K562 (cell line): ENCODE measurements at regions not wholly inside any gene's neighbourhood (a gene's known extent, or its start where the extent isn't known, plus 50 kb on each side); places are given as distances from the start of the nearest gene placed in this dataset.

Experiments used
- ATAC-seq: fragments of 200-7000 bp; cut with Tn5 transposase; 3 replicates; pipeline ENCODE4 v1.9.1; 2020; ENCODE audit warnings: moderate library complexity
- BruUV-seq: library from RNA; stranded (reverse); fragments of 400-500 nt; replicated peaks from 2 replicates; lab custom pipeline; 2021; lab: Mats Ljungman, UMichigan
- CTCF ChIA-PET: fragments of 300-600 bp; formaldehyde crosslinking; extraction: SDS; loops from one replicate; lab custom pipeline; 2021; ENCODE audit warnings: low intra/inter-chr PET ratio; lab: Yijun Ruan, JAX
- POLR2A ChIA-PET: fragments of 300-600, 350-650 bp; sonication (Branson Sonifier 250); formaldehyde crosslinking; extraction: SDS; loops from one replicate; lab custom pipeline; 2021; ENCODE audit warnings: antibody characterized with exemption, inconsistent platforms; lab: Yijun Ruan, JAX
- DNase-seq, 4 experiments: peaks; one replicate each; pipeline versions ENCODE4 v3.0.0 to v3.0.0-alpha.2; 2011 to 2018; ENCODE audit warnings: low spot score in 3 of 4, mixed read lengths in 3 of 4; ENCODE audit errors: extremely low read depth in 1 of 4
- FAIRE-seq: peaks from 2 replicates; lab custom pipeline; 2011; peaks lifted over from hg19 to GRCh38; lab: Jason Lieb, UNC
- H2AFZ ChIP-seq: 2 replicates; pipeline ENCODE4 v1.6.0; 2011; ENCODE audit warnings: low read depth, low read length, control low read depth, inconsistent platforms
- H3K27ac ChIP-seq: fragments of 200-600 bp; 3 replicates; pipeline ENCODE4 v1.8.0; 2011; ENCODE audit warnings: low read depth, mild to moderate bottlenecking, control low read depth, inconsistent platforms, low read length, moderate library complexity, mixed read lengths; ENCODE audit errors: extremely low read depth
- H3K27me3 ChIP-seq, 2 experiments: fragments of 300-600 bp in 1 of 2; 2 replicates in 1 of 2; 3 replicates in 1 of 2; pipeline versions ENCODE4 v1.6.0 to v1.8.0; 2011; ENCODE audit warnings: inconsistent platforms in 2 of 2, low read length in 2 of 2, mild to moderate bottlenecking in 1 of 2, mixed read lengths in 1 of 2, moderate library complexity in 1 of 2; ENCODE audit not compliant: control insufficient read depth in 2 of 2, insufficient read depth in 2 of 2
- H3K36me3 ChIP-seq: fragments of 300-600 bp; 3 replicates; pipeline ENCODE4 v1.8.0; 2011; ENCODE audit warnings: mild to moderate bottlenecking, low read length, inconsistent platforms; ENCODE audit not compliant: control insufficient read depth, insufficient read depth
- H3K4me1 ChIP-seq, 2 experiments: fragments of 200-600 bp in 1 of 2; replicated peaks in 1 of 2; 2 replicates in 1 of 2; 3 replicates in 1 of 2; pipeline versions ENCODE4 v1.5.1 to v1.8.0; 2011; ENCODE audit warnings: inconsistent platforms in 2 of 2, low read length in 2 of 2, mild to moderate bottlenecking in 1 of 2, mixed read lengths in 1 of 2, moderate library complexity in 1 of 2; ENCODE audit not compliant: control insufficient read depth in 2 of 2, insufficient read depth in 2 of 2
- H3K4me2 ChIP-seq: 2 replicates; pipeline ENCODE4 v1.6.1; 2011; ENCODE audit warnings: low read length, control low read depth, inconsistent platforms, mixed read lengths; ENCODE audit not compliant: insufficient read depth
- H3K4me3 ChIP-seq: fragments of 200-600 bp; sonication (generic), shearing (Covaris generic); 2 replicates; pipeline ENCODE4 v1.5.1; 2016; ENCODE audit warnings: control low read depth, inconsistent platforms
- H3K79me2 ChIP-seq: fragments of 200-600 bp; 3 replicates; pipeline ENCODE4 v1.8.0; 2011; ENCODE audit warnings: low read length, inconsistent platforms; ENCODE audit not compliant: control insufficient read depth, insufficient read depth
- H3K9ac ChIP-seq, 2 experiments: 2 replicates each; pipeline versions ENCODE4 v1.6.0 to v1.6.1; 2011; ENCODE audit warnings: low read depth in 2 of 2, low read length in 2 of 2, control low read depth in 1 of 2, inconsistent platforms in 1 of 2, mild to moderate bottlenecking in 1 of 2, mixed read lengths in 1 of 2; ENCODE audit not compliant: insufficient read depth in 1 of 2
- H3K9me1 ChIP-seq: one replicate; pipeline ENCODE4 v1.6.0; 2011; ENCODE audit warnings: inconsistent platforms, mild to moderate bottlenecking, low read length, moderate library complexity; ENCODE audit not compliant: control insufficient read depth, insufficient read depth
- H3K9me3 ChIP-seq: replicated peaks from 2 replicates; pipeline ENCODE4 v1.5.1; 2011; ENCODE audit warnings: low read depth, low read length, inconsistent platforms; ENCODE audit not compliant: control insufficient read depth, insufficient read depth
- H4K20me1 ChIP-seq: replicated peaks from 2 replicates; pipeline ENCODE4 v1.6.1; 2011; ENCODE audit warnings: low read length, inconsistent platforms, mixed read lengths; ENCODE audit not compliant: control insufficient read depth, insufficient read depth
- ARID1B ChIP-seq: fragments of 450-650 bp; IDR thresholded peaks from 2 replicates; pipeline ENCODE4 v1.6.1; 2016; ENCODE audit warnings: antibody characterized with exemption, mild to moderate bottlenecking, inconsistent platforms
- HMG20A ChIP-seq: fragments of 450-650 bp; formaldehyde crosslinking; conservative IDR thresholded peaks from 2 replicates; pipeline ENCODE4 v1.4.0; 2020; ENCODE audit warnings: mild to moderate bottlenecking, mixed read lengths
- HMGXB4 ChIP-seq: sonication (generic); formaldehyde crosslinking; IDR thresholded peaks from 2 replicates; pipeline ENCODE4 v1.8.1; 2023; ENCODE audit warnings: mild to moderate bottlenecking, missing genetic modification reagents
- SIX5 ChIP-seq, 2 experiments: IDR thresholded peaks; 2 replicates each; pipeline ENCODE4 v1.6.1; 2011; ENCODE audit warnings: low read length in 2 of 2, borderline replicate concordance in 1 of 2, low read depth in 1 of 2, mild to moderate bottlenecking in 1 of 2, moderate library complexity in 1 of 2; ENCODE audit not compliant: insufficient read depth in 1 of 2
- SRSF9 ChIP-seq: fragments of 200-400 bp; formaldehyde crosslinking; IDR thresholded peaks from 2 replicates; pipeline ENCODE4 v1.6.1; 2017; ENCODE audit warnings: low read depth, low read length, borderline replicate concordance
- ZNF668 ChIP-seq: fragments of 250-450 bp; sonication (Bioruptor Pico); IDR thresholded peaks from 2 replicates; pipeline ENCODE4 v1.8.0; 2022; ENCODE audit warnings: mild to moderate bottlenecking, inconsistent platforms
- WGBS: fragments of 100-300 bp; shearing (Covaris generic); methylation state at CpG from one replicate; pipeline ENCODE4 v1.1.6; 2016; ENCODE audit warnings: low coverage, mixed read lengths; ENCODE audit not compliant: insufficient coverage; ENCODE audit errors: missing lambda C conversion rate; 5-methylcytosine and 5-hydroxymethylcytosine counted together
- in situ Hi-C: fragments of 300-500 bp; cut with MboI; formaldehyde crosslinking; loops from 4 replicates; pipeline ENCODE4 v1.15.0; 2018; ENCODE audit warnings: inconsistent platforms, mixed read lengths
- intact Hi-C: fragments of 100-400 bp; cut with micrococcal nuclease; formaldehyde crosslinking; loops from 2 replicates; pipeline ENCODE4 v1.14.2; 2022
- TF ChIP-seq, protein P1 (sequence below): sonication (generic); formaldehyde crosslinking; IDR thresholded peaks from 2 replicates; pipeline ENCODE4 v1.8.0; 2022; ENCODE audit warnings: mild to moderate bottlenecking, missing genetic modification reagents

GRCh38 chr6:98579079-98579478 is 255.3 kb upstream of the POU3F2 start:
- ATAC-seq (no peak), FAIRE-seq (no peak), DNase-seq (no peak)
- Histone ChIP-seq H3K4me2 (no peak overlapping the region), H4K20me1 (no peaks in the 10 kb centered on the region), H2AFZ (no peak overlapping the region), H3K27me3 (no peaks in the 10 kb centered on the region), H3K36me3 (no peaks in the 10 kb centered on the region), H3K9ac (no peak overlapping the region), H3K79me2 (no peaks in the 10 kb centered on the region), H3K9me3 (no peaks in the 10 kb centered on the region), H3K4me3 (no peak overlapping the region), H3K27ac (no peak overlapping the region), H3K9me1 (no peaks in the 10 kb centered on the region), H3K4me1 (no peaks in the 10 kb centered on the region)
- in situ Hi-C loops (no loop called here), intact Hi-C loops (no loop called here)
- WGBS, result 7% methylated on average over 1 of the region's 1 CpG
- ChIA-PET POLR2A (no interaction called here), CTCF (no interaction called here)
- BruUV-seq, result no TSS peak
- TF ChIP-seq SRSF9 (no peak), ARID1B (no peak), HMG20A (CRISPR knock-in tag) (no peak), SIX5 (IDR thresholded peaks at IDR 0.05; ENCODE audit: borderline replicate concordance in 1 of 2, insufficient read depth in 1 of 2, low read depth in 1 of 2, low read length in 2 of 2) (no peak), HMGXB4 (no peak), ZNF668 (CRISPR knock-in tag) (no peak)
- TF ChIP-seq, protein P1, sequence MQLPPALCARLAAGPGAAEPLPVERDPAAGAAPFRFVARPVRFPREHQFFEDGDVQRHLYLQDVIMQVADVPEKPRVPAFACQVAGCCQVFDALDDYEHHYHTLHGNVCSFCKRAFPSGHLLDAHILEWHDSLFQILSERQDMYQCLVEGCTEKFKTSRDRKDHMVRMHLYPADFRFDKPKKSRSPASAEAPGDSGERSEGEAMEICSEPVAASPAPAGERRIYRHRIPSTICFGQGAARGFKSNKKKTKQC, result no peak
